ENCODE measurements at regions not wholly inside any gene's neighbourhood (a gene's known extent, or its start where the extent isn't known, plus 50 kb on each side); places are given as distances from the start of the nearest gene placed in this dataset.

GRCh38 chr1:175826705-175827104 is 83.3 kb upstream of the TNR start:
- no CpG with 5 or more reads among the region's 2 CpGs for WGBS (ENCODE audit: extremely low coverage, insufficient coverage, insufficient read length)
- peaks cover 16 to 21% of the 10 kb centered on the region in 2 experiments for H3K4me1 ChIP-seq (ENCODE audit: control insufficient read depth in 1 of 2, insufficient read depth in 2 of 2, low read length in 2 of 2)
- no peak overlapping the region for H3K9ac ChIP-seq (ENCODE audit: low read length)
- H2AK5ac ChIP-seq (ENCODE audit: low read length): no peak overlapping the region
- H3K79me1 ChIP-seq (ENCODE audit: low read length): peaks cover 9% of the 10 kb centered on the region
- H3K18ac ChIP-seq (ENCODE audit: low read length): no peak overlapping the region
- DNase-seq: no peak
- no peaks in the 10 kb centered on the region for H3K79me2 ChIP-seq (ENCODE audit: control insufficient read depth, insufficient read depth, low read length, poor library complexity)
- H3K27me3 ChIP-seq (ENCODE audit: insufficient read depth, low read length): no peaks in the 10 kb centered on the region
- H4K12ac ChIP-seq (ENCODE audit: low read depth, low read length): no peak overlapping the region
- H4K91ac ChIP-seq (ENCODE audit: low read depth, low read length): no peak overlapping the region
- H2AFZ ChIP-seq (ENCODE audit: insufficient read depth, low read length, poor library complexity): no peak overlapping the region
- H3K27ac ChIP-seq (ENCODE audit: low read depth, low read length): no peak overlapping the region
- no peak overlapping the region for H2BK5ac ChIP-seq (ENCODE audit: low read depth, low read length, poor library complexity)
- H4K8ac ChIP-seq (ENCODE audit: low read depth, low read length): no peak overlapping the region
- peaks cover 5% of the 10 kb centered on the region for H3K9me3 ChIP-seq (ENCODE audit: insufficient read depth, low read depth, low read length)
- no peak overlapping the region for H2BK12ac ChIP-seq (ENCODE audit: low read length)
- H3K23ac ChIP-seq (ENCODE audit: low read length): no peak overlapping the region
- H3K4ac ChIP-seq (ENCODE audit: low read depth, low read length): no peak overlapping the region
- no peak overlapping the region for H3K4me2 ChIP-seq (ENCODE audit: low read length)
- no peak overlapping the region for H2BK120ac ChIP-seq (ENCODE audit: insufficient read depth, low read length, poor library complexity)
- no peak overlapping the region for H3K4me3 ChIP-seq (ENCODE audit: low read depth, low read length)
- peaks cover 0 to 2% of the 10 kb centered on the region in 2 experiments for H3K36me3 ChIP-seq (ENCODE audit: control insufficient read depth in 1 of 2, insufficient read depth in 2 of 2, low read length in 2 of 2)
- H3K14ac ChIP-seq (ENCODE audit: low read length): no peak overlapping the region

- no peaks in the 10 kb centered on the region for H3K79me2 ChIP-seq (ENCODE audit: control insufficient read depth, insufficient read depth, low read length, poor library complexity)
- H3K9ac ChIP-seq (ENCODE audit: low read length): no peak overlapping the region
- no peak overlapping the region for H3K18ac ChIP-seq (ENCODE audit: low read length)
- no peak overlapping the region for H4K91ac ChIP-seq (ENCODE audit: low read depth, low read length)
- no peak overlapping the region for H2AK5ac ChIP-seq (ENCODE audit: low read length)
- no peak overlapping the region for H2AFZ ChIP-seq (ENCODE audit: insufficient read depth, low read length, poor library complexity)
- no peak overlapping the region for H2BK12ac ChIP-seq (ENCODE audit: low read length)
- WGBS (ENCODE audit: extremely low coverage, insufficient coverage, insufficient read length): no CpG with 5 or more reads among the region's 3 CpGs
- no peak overlapping the region for H3K4me2 ChIP-seq (ENCODE audit: low read length)
- no peak overlapping the region for H4K8ac ChIP-seq (ENCODE audit: low read depth, low read length)
- H3K27me3 ChIP-seq (ENCODE audit: insufficient read depth, low read length): no peaks in the 10 kb centered on the region
- H3K4me1 ChIP-seq (ENCODE audit: control insufficient read depth in 1 of 2, insufficient read depth in 2 of 2, low read length in 2 of 2): peaks cover 14 to 17% of the 10 kb centered on the region in 2 experiments
- no peak overlapping the region for H3K14ac ChIP-seq (ENCODE audit: low read length)
- H3K4me3 ChIP-seq (ENCODE audit: low read depth, low read length): no peak overlapping the region
- peaks cover 5% of the 10 kb centered on the region for H3K9me3 ChIP-seq (ENCODE audit: insufficient read depth, low read depth, low read length)
- no peak overlapping the region for H4K12ac ChIP-seq (ENCODE audit: low read depth, low read length)
- DNase-seq: peak; percentile 98 to 99
- no peak overlapping the region for H2BK5ac ChIP-seq (ENCODE audit: low read depth, low read length, poor library complexity)
- no peak overlapping the region for H3K23ac ChIP-seq (ENCODE audit: low read length)
- no peak overlapping the region for H3K4ac ChIP-seq (ENCODE audit: low read depth, low read length)
- H3K36me3 ChIP-seq (ENCODE audit: control insufficient read depth in 1 of 2, insufficient read depth in 2 of 2, low read length in 2 of 2): peaks cover 0 to 2% of the 10 kb centered on the region in 2 experiments
- H2BK120ac ChIP-seq (ENCODE audit: insufficient read depth, low read length, poor library complexity): no peak overlapping the region
- H3K79me1 ChIP-seq (ENCODE audit: low read length): peaks cover 9% of the 10 kb centered on the region
- H3K27ac ChIP-seq (ENCODE audit: low read depth, low read length): peak overlapping the region; percentile 7
Observed at GRCh38 chr1:175824079-175824478, 80.7 kb upstream of the TNR start.

GRCh38 chr1:175823406-175823805 is 80.0 kb upstream of the TNR start:
- Histone ChIP-seq H3K4me3 (ENCODE audit: low read depth, low read length) (no peak overlapping the region), H3K79me1 (ENCODE audit: low read length) (peaks cover 6% of the 10 kb centered on the region), H2BK120ac (ENCODE audit: insufficient read depth, low read length, poor library complexity) (no peak overlapping the region), H4K8ac (ENCODE audit: low read depth, low read length) (no peak overlapping the region), H3K23ac (ENCODE audit: low read length) (no peak overlapping the region), H3K27ac (ENCODE audit: low read depth, low read length) (peak overlapping the region; percentile 15), H2AFZ (ENCODE audit: insufficient read depth, low read length, poor library complexity) (no peak overlapping the region), H3K79me2 (ENCODE audit: control insufficient read depth, insufficient read depth, low read length, poor library complexity) (no peaks in the 10 kb centered on the region), H3K18ac (ENCODE audit: low read length) (no peak overlapping the region), H3K27me3 (ENCODE audit: insufficient read depth, low read length) (no peaks in the 10 kb centered on the region), H3K14ac (ENCODE audit: low read length) (no peak overlapping the region), H2BK5ac (ENCODE audit: low read depth, low read length, poor library complexity) (no peak overlapping the region), H3K4me2 (ENCODE audit: low read length) (no peak overlapping the region), H2AK5ac (ENCODE audit: low read length) (no peak overlapping the region), H2BK12ac (ENCODE audit: low read length) (no peak overlapping the region), H3K4ac (ENCODE audit: low read depth, low read length) (no peak overlapping the region), H3K9me3 (ENCODE audit: insufficient read depth, low read depth, low read length) (peaks cover 3% of the 10 kb centered on the region), H4K91ac (ENCODE audit: low read depth, low read length) (no peak overlapping the region), H3K9ac (ENCODE audit: low read length) (no peak overlapping the region), H3K36me3 (ENCODE audit: control insufficient read depth in 1 of 2, insufficient read depth in 2 of 2, low read length in 2 of 2) (no peaks in the 10 kb centered on the region), H4K12ac (ENCODE audit: low read depth, low read length) (no peak overlapping the region), H3K4me1 (ENCODE audit: control insufficient read depth in 1 of 2, insufficient read depth in 2 of 2, low read length in 2 of 2) (peaks cover 14 to 17% of the 10 kb centered on the region in 2 experiments)
- DNase-seq: no peak

DNA sequence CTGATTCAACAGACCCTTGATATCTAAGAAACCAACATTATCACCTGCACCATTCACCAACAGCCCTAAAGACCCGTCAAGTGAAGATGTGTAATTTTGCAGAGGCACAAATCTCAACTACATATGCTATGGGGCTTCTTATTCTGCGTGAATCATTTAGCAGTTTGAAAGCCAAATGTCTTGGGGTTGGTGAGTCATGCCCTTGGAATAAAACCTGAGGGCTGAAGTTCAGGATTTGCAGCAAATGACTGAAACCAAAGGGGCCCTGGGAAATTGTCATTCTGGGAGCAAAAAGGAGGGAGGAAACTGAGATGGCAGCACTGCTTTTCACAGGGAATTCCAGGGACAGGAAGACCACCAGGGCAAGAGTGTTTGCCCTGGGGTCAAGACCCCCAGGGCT is 79.2 kb upstream of the TNR start:
- Histone ChIP-seq H3K36me3 (ENCODE audit: control insufficient read depth in 1 of 2, insufficient read depth in 2 of 2, low read length in 2 of 2) (no peaks in the 10 kb centered on the region), H2BK12ac (ENCODE audit: low read length) (peak overlapping the region; percentile 84), H3K4me1 (ENCODE audit: control insufficient read depth in 1 of 2, insufficient read depth in 2 of 2, low read length in 2 of 2) (peaks cover 14 to 17% of the 10 kb centered on the region in 2 experiments), H3K79me1 (ENCODE audit: low read length) (peaks cover 6% of the 10 kb centered on the region), H3K9me3 (ENCODE audit: insufficient read depth, low read depth, low read length) (peaks cover 1% of the 10 kb centered on the region), H3K9ac (ENCODE audit: low read length) (no peak overlapping the region), H3K18ac (ENCODE audit: low read length) (no peak overlapping the region), H2AK5ac (ENCODE audit: low read length) (peak overlapping the region; percentile 30), H3K4ac (ENCODE audit: low read depth, low read length) (no peak overlapping the region), H3K14ac (ENCODE audit: low read length) (peak overlapping the region; percentile 18), H3K27me3 (ENCODE audit: insufficient read depth, low read length) (no peaks in the 10 kb centered on the region), H4K8ac (ENCODE audit: low read depth, low read length) (peak overlapping the region; percentile 36), H3K27ac (ENCODE audit: low read depth, low read length) (peak overlapping the region; percentile 15), H4K12ac (ENCODE audit: low read depth, low read length) (no peak overlapping the region), H3K4me3 (ENCODE audit: low read depth, low read length) (no peak overlapping the region), H3K4me2 (ENCODE audit: low read length) (no peak overlapping the region), H2BK5ac (ENCODE audit: low read depth, low read length, poor library complexity) (peak overlapping the region; percentile 21), H3K79me2 (ENCODE audit: control insufficient read depth, insufficient read depth, low read length, poor library complexity) (no peaks in the 10 kb centered on the region), H3K23ac (ENCODE audit: low read length) (no peak overlapping the region), H2BK120ac (ENCODE audit: insufficient read depth, low read length, poor library complexity) (peak overlapping the region; percentile 1), H2AFZ (ENCODE audit: insufficient read depth, low read length, poor library complexity) (no peak overlapping the region), H4K91ac (ENCODE audit: low read depth, low read length) (peak overlapping the region; percentile 20)
- whole genome bisulfite sequencing (ENCODE audit: extremely low coverage, insufficient coverage, insufficient read length): no CpG with 5 or more reads among the region's 2 CpGs
- peak; percentile 73 to 86 for DNase-seq
